Esophagus mucosa (tissue), 1 donor: ENCODE measurements at regions not wholly inside any gene's neighbourhood (a gene's known extent, or its start where the extent isn't known, plus 50 kb on each side); places are given as distances from the start of the nearest gene placed in this dataset.

ENCODE experiments used
- ATAC-seq: fragments of 200-7000 bp; cut with Tn5 transposase; one replicate; pipeline ENCODE4 v1.9.1; 2020
- donor health status: DM: yes; HTN: yes; CAD: no.

- no peak for ATAC-seq
These were observed 207.6 kb downstream of the UACA start for GRCh38 chr15:70555713-70556112.

- no peak for ATAC-seq
These were observed 215.4 kb downstream of the UACA start for GRCh38 chr15:70547846-70548487.

- ATAC-seq, result no peak
These were observed 217.8 kb downstream of the UACA start for GRCh38 chr15:70545526-70545925.

- ATAC-seq, result no peak
These were observed 221.8 kb downstream of the UACA start for GRCh38 chr15:70541511-70541910.

GRCh38 chr15:70539912-70540530, 223.3 kb downstream of the UACA start:
- ATAC-seq, result no peak

GRCh38 chr15:70539409-70539808, 223.9 kb downstream of the UACA start:
- ATAC-seq, result peak; percentile 51

- ATAC-seq, result no peak
These were observed 225.1 kb downstream of the UACA start for GRCh38 chr15:70538278-70538677.

- ATAC-seq, result no peak
These were observed 227.4 kb downstream of the UACA start for GRCh38 chr15:70535955-70536338.

GRCh38 chr15:70535071-70535954, 228.0 kb downstream of the UACA start:
- no peak for ATAC-seq

GRCh38 chr15:70533931-70534742, 229.2 kb downstream of the UACA start:
- no peak for ATAC-seq

GRCh38 chr15:70532531-70533186, 230.7 kb downstream of the UACA start:
- ATAC-seq, result no peak

GRCh38 chr15:70531576-70531975, 231.8 kb downstream of the UACA start:
- ATAC-seq, result no peak

- no peak for ATAC-seq
These were observed 232.5 kb downstream of the UACA start for GRCh38 chr15:70530906-70531305.

- ATAC-seq, result no peak
These were observed 232.9 kb downstream of the UACA start for GRCh38 chr15:70530503-70530902.

- ATAC-seq, result no peak
These were observed 233.3 kb downstream of the UACA start for GRCh38 chr15:70530017-70530499.

- ATAC-seq, result no peak
These were observed 234.5 kb downstream of the UACA start for GRCh38 chr15:70528816-70529215.

- peak; percentile 22 for ATAC-seq
These were observed 235.1 kb downstream of the UACA start for GRCh38 chr15:70528270-70528706.

GRCh38 chr15:70526974-70527325, 236.4 kb downstream of the UACA start:
- no peak for ATAC-seq

- peak; percentile 61 for ATAC-seq
These were observed 237.0 kb downstream of the UACA start for GRCh38 chr15:70526221-70526973.

GRCh38 chr15:70525551-70525950, 237.8 kb downstream of the UACA start:
- no peak for ATAC-seq

GRCh38 chr15:70524470-70524869, 238.9 kb downstream of the UACA start:
- ATAC-seq, result no peak
